CD1c-positive myeloid dendritic cell (primary cell): ENCODE measurements at regions not wholly inside any gene's neighbourhood (a gene's known extent, or its start where the extent isn't known, plus 50 kb on each side); places are given as distances from the start of the nearest gene placed in this dataset.

ENCODE experiments used
- DNase-seq: peaks from one replicate; pipeline ENCODE4 v3.0.0-alpha.2; 2016; ENCODE audit errors: extremely low spot score

DNA sequence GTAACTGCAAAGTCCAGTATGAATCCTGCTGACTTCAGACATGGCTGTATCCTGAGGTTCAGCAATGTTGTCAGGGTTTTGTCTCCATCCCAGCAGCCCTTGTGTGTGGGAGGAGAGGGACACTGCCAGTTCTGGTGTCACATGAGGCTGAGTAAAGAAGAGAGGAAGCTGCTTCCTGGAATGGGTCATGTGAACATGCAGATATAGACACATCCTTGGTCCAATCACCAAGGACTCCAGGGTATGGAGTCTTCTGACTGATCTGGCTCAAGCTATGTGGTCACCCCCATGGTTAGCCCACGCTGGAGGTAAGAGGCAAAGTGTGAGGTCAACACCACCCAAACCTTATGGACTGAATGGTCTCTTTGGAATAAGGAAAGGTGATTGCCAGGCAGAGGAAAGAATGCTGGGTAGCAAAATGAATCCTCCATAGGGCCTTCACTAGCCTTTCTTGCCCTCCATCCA lies 134.4 kb upstream of the SLC1A4 start:
- peak; percentile 96 for DNase-seq

DNA sequence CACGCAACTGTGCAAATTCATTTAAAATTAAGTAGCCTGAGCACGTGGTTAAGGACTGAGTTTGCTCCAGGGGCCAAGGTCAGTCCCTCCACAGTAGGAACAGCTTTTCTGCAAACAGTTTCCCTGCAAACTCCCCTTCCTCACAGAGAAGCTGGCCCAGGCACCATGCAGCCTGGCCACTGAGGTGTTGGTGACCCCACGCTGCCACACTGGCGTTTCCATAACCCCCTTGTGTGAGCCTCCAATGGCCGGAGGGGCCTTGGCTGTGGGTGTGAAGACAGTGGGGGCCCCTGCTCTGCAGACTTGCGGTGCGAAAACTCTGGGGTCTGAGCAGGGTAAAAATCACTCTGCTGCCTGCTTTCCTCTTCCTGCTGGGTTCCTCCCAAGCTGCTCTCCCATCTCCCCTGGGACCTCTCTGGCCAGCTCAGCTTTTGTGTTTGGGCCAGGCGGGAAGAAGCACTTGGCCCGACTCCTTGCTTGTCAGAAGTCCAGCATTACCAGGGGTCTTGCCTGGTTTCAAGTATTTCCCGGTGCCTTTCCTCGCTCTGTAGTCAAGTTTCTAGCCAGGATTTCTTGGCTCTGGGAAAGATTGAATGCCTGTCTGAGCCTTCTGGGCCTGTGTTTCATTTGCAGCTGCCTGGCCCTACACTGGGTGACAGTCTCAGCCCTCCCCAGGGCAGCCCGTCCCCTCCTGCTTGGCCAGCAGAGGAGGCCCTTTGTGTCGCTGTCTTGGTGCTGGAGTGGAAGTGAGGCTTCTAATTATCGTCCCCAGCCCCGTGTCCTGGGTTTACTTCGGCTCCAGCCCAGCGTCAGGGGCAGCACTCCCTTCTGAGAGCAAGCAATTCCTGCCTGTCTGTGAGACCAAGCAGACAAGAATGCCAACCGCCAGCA lies 131.4 kb upstream of the SLC1A4 start:
- DNase-seq, result no peak

DNA sequence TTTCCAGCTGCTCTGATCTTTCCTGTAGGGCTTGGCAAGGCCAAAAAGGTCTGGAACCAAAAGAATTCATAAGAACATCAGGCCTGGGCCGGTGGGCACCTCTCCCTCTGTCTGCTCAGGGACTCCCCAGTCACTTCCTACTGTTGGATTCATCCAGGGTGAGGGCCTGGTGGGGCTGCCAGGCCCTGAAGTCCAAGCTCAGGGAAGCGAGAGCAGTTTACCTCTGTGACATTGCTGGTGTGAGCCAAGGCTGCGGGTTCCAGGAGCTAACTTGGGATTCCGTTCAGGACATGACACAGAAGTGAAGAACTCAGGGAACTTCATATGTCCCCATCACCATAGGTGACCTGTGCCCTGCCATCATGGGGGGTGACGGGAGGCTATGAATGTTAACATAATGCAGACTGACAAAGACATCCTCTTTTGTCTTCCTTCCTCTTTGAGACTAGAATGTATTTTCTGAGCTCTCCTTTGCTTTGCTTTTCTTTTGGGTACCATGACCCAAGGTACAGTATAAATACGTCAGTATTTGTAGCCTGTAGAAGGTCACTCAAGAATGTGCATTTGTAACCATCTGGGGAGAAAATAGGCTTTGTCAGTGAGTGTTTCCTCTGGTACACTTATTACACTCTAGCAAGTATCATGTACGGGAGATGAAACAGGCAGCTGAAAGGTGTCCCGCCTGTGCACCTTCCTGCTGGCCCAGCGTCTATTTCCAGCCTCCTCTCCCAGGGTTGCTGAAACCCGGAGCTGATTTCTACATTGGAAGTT lies 130.5 kb upstream of the SLC1A4 start:
- DNase-seq, result peak; percentile 73

DNA sequence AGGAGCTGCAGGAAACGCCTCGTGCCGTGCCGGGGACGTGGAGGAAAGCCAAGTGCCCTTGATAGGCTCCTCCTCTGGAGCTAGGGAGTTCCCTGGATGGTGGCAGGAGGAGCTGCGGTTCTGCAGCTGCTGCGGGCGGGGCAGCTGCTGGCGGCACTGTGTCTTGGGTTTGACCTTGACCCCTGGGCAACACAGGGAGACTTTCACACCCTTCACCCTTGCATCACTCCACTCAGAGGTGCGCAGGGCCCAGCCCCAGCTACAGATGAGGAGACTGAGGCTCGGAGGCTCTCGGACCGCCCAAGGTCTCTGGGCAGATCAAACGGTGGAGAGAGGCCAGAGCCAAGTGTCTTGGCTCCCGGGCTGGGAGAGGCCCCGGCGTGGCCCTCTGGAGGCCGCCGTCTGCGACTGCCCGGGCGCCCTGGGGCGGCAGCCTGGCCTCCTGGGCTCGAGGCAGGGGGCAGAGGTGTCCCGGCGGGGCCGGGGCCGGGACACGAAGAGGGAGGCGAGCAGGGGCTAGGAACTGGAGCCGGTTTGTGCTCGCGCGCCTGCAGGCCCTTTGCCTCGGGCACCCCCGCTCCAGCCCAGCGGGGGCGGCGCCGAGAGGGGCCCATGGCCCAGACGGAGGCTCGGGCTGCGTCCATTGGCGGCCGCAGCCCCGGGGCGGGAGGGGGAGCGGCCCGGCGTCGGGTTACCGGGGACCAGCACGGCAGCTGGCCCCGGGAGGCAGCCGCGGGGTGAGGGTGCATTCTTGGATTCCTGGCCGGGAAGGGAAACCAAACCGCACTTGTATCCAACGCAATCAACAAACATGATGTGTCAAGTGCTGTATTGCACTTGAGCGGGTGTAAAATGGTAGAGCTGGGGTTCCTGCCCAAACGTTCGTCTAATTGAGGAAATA lies 129.6 kb upstream of the SLC1A4 start:
- DNase-seq, result peak; percentile 89

DNA sequence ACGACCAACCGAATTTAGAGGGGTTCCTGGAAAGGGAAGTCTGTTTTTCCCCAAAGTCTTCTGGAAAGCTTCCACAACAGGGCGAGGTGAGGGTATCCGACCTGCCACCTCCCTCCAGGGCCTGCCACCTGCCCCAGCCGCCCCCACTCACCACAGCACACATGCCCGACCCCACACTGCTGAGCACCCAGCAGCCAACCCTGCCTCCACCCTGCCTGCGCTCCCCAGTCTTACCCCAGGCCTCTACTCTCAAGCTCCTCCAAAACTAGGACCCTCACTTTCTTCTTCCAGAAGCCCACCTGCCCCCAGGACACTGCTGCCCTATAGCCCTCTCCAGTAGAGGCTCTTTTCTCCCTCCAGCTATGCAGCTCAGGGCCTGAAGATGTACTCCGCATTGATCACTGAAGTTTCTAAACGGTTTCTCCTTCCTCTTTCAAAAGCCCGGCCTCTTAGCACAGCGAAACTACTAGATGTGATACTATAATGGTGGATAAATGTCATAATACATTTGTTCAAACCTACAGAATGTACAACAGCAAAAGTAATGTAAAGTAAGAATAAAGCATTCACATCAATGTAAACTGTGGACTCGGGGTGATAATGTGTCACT lies 128.8 kb upstream of the SLC1A4 start:
- peak; percentile 72 for DNase-seq

DNA sequence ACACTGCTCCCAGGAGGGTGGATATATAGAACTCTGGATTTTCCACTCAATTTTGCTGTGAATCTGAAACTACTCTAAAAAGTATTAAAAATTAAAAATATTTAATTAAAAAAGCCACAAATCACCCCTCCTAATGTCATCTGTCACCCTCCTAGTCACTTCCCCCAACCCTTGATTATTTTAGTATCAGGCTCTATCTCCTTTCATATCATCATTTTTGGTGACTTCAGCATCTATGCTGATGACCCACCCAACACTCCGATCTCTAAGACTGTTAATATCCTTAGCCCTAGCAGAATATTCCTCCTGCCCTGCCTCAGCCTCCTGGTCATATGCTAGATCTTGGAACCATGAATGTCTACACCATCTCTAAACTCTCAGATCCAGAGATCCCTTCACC lies 128.3 kb upstream of the SLC1A4 start:
- peak; percentile 23 for DNase-seq

DNA sequence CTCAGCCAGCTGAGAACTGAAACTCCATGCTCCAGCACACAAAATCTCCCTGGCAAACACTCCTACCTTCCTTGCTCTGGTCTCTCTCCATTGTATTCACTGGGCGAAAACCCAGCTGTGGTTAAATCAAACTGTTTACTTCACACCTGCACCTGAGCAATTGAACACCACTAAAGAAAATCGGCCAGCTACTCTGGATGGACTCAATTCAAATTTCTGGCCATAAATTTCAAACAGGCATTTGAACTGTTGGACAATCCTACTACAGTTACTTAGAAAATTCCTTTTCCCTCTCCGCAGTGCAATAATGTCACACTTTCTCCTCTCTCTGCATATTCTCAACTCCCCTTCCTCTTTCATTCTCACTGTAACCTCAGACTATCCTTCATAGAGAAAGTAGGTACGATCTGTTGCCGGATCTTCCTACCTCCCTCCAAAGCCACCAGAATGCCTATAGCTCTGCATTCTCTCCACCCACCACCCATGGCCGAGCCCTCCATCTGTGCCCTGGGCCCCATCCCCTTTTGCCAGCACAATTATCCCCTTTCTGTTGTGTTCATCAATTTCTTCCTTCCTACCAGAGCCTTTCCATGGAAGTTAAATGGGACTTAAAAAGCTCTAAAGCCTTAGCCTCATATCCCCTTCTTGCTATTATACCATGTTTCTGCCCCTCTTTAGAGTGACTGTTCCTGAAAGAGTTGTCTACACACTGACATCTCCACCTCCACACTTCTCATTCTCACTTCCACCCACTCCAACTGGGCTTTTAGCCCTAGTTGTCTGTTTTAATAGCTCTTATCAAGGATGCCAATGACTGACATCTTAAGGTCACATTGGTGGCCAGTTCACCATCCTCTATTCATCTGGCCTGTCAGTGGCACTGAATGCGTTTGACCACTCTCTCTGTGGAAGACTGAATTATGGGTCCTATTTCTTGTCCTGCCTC lies 127.5 kb upstream of the SLC1A4 start:
- peak; percentile 72 for DNase-seq

DNA sequence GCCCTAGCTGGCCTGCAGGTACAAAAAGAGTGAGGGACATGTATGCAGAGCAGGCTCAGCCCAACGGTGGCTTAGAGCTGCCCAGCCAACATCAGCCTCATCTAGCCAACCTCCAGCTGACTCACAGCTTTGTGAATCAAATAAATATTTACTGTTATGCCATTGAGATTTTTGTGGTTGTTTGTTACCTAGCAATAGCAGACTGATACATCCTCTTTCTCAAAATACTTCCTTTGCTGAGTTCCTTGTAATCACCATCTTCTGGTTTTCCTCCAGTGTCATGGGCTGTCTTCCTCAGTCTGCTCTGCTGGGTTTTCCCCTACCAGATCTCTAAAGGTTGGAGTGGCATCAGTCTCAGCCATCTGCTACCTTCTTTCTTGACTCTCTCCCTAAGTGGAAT lies 126.6 kb upstream of the SLC1A4 start:
- DNase-seq, result peak; percentile 87

DNA sequence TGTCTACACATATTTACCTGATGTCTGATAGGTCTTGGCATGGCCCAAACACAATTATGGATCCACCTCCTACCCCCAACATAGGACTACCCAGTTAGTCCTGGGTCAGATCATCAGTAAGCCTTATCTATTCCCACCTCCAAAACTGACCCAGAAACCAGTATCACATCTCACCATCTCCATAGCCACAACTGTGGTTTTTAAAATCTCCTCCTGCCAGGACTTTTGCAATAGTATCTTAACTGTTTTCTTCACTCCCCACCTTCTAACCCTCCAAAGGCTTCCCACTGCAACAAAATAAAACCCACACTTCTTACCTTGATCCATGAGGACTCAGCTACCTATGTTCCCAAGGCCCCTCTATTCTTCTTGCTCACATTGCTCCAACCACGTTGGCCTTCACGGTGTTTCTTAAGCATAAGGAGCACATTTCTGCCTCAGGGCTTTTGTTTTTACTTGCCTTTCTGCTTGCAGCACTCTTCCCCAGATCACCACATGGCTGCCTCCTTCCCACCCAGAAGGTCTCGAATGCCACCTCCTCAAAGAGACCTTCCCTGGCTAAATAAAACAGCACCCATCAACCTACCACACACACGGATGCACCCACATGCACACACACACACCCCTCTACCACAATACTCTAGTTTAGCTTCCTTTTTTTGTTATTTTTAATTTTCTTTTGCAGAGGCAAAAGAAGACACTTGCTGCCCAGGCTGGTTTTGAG lies 125.9 kb upstream of the SLC1A4 start:
- DNase-seq, result peak; percentile 57

DNA sequence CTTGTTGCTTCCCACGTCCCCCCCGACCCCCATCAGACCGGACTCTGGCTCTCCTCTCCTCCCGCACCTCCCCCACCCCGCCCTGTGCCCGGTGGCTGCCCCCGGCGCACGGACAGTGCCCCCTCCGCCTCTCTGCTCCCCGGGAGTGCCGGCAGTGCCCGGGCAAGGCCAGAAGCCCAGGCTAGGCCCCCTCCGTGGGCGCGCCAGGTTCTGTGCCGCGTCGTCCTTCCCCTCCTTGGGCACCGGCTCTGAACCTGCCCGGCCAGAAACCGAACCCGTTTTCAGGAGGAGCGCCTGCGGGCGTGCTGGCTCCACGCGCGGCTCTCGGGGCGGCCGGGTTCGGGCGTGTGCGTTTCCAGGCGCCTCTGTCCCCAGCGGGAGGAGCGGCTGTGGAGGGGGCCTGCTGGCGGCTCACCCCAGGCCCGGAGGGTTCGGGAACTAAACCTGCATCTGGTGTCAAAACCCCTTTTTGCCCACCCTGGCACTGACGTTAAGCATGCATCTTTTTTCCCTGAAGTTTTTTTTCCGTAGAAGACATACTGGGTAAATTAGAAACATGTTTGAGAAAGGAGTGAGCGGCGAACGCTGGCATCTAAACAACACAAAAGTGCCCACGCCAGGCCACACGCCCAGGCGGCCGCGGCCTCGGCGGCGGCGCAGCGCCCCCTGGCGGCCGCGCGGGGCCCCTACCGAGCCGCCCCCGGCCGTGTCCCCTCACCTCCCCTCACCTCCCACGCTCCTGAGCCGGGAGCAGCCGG lies 123.9 kb upstream of the SLC1A4 start:
- DNase-seq, result peak; percentile 79

DNA sequence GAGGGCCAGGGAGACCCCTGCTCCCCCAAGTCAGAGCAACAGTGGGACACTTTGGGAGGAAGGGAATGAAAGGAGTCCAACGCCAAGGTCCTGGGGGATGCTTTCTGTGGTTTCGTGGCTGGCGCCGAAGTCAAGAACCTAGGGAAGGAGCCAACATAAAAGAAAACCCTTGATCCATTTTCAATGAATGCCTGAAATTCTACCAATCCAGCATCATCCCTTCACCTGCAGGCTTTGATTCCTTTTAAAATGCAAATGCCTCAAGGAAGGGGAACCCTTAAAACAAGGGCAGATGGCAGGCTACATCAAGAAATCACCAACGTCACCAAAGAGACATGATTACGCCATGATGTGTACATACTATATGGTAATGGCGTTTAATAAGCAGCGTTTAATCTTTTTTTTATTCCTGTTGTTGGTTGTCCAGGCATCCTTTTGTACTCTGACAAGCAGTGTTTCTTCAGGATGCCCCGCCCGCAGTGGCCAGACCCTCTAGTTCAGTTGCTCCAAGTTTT lies 123.3 kb upstream of the SLC1A4 start:
- peak; percentile 26 for DNase-seq

DNA sequence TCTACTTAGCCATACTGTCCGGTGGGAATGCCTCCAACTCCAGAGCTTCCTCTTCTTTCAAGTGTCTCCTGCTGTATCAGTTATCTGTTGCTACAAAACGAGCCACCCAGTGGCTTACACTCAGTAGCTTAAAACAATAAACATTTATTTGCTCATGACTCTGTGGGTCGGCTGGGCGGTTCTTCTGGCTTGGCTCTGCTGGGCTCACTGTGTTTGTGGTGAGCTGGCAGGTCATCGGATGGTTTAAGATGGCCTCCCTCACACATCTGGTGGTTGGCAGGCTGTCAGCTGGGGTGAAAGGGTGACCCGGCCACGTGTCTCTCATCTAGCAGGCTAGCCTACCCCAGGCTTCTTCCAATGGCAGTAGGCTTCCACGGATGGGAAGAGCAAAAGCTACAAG lies 122.4 kb upstream of the SLC1A4 start:
- DNase-seq, result no peak

DNA sequence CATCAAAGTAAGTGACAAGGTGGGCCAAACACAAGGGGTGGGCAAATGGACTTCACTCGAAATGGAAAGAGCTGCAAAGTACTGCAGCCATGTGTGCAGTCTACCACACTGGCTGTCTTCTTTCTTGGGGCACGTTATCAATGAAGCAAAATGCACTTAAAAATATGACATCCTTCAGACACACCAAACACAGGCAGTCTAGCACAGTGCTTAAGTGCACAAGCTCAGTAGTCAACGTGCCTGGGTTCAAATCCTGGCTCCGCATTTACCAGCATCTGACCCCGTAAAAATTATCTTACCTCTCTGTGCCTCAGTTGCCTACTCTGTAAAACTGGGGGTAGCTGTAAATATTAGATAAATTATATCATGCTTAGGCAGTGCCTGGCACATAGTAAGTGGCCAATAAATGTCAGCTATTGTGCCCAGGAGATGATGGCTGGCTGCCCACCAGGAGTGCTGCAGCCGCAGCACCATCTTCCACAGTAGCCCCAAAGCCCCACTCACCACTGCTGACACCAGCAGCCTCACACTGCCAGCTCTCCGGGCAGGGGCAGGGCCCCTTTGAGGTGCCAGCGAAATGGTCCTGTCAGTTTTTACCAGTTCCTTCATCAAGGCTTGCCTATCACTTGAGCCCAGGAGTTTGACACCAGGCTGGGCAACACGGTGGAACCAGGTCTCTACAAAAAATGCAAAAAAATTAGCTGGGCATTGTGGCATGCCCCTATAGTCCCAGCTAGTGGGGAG lies 121.8 kb upstream of the SLC1A4 start:
- DNase-seq, result no peak

DNA sequence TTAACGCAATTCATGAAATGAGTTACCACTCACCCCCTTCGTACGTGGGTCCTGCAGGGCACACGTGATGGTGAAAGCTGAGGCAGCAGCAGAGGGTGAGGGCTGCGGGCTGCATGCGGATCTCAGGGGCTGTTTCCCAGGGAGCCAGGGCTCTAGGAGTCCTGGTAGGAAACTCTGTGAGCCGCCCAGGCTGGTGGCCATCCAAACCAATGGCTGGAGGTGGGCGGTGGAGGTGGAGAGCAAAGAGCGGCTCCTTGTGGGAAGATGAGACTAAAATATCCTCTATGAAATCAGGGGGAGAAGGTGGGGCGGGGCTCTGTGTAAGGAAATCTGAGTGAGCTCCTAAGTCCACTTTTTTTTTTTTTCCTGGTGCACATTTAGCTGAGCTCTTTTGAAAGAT lies 120.1 kb upstream of the SLC1A4 start:
- no peak for DNase-seq

DNA sequence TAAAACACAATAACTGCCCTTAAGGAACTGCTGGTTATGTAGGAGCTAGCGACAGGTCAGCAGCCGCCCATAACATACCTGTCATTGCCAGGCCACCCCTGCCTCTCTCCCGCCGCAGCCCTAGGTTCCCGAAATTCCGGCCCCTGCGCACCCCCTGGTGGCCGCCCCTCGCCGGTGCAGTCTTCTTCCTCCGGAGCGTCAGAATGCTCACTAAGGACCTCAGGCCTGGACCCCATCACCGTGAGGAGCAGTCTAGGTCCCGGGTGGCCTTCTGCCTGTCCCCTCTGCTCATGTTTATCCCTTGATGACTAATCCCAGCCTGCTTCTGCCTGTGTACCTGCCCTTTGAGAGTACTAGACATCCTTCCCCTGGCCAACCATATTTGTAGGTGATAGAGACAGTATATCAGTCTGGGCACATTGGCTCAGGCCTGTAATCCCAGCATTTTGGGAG lies 115.7 kb upstream of the SLC1A4 start:
- peak; percentile 83 for DNase-seq

DNA sequence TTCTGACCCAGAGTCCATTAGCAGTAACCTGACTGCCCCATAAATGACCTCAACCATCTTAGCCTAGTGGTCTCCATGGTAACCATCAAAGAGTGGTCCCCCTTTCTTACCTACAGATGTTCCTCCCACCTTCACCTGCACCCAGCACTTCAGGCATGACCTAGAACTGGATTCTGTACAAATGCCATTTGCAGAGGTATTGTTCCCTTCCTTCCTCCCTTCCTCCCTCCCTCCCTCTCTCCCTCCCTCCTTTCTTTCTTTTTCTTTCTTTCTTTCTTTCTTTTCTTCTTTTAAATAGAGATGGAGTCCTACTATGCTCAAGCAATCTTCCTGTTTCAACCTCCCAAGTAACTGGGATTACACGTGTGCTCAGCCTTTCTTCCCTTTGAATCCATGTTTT lies 114.6 kb upstream of the SLC1A4 start:
- no peak for DNase-seq

DNA sequence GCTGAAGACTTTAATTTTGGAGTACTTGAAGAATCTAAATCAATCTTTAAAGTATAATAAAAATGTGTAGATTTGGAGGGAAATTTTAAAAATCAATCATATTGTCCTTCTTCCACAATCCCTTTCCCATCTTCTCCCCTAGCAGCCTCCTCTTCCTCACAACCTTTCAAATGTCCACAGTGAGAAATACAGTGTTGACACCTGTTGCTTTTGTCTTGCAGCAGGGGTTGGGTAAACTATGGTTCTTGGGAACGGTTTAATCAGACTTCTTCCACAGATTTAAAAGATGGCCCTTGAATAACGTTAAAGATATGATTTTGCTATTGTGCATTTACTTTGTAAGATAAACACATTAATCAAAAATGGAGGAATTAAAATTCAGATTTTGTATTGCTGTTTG lies 113.8 kb upstream of the SLC1A4 start:
- DNase-seq, result no peak

DNA sequence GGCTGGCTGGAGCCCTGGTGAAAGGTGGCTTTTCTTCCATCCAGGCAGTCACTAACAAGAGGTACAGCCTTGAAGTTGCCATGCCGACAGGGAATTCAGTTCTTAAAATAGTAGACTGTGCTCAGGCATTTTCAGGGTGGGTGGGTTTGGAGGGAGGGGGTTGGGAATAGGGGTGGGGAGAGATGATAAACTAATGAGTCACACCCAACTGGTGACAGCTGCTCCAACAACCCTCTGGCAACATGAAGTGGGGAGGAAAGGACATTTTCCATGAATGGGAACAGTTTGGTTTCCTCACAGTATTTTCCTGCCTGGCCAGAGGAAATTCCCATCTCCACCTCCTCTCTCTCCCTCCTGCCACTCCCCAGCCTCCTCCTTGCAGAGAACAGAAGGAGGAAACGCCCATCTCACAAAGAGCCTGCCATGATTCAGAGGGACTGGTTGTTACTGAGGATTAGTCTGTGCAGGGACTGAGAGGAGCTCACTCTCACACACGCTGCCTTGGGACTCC lies 113.0 kb upstream of the SLC1A4 start:
- DNase-seq, result no peak
